ENCODE measurements at regions not wholly inside any gene's neighbourhood (a gene's known extent, or its start where the extent isn't known, plus 50 kb on each side); places are given as distances from the start of the nearest gene placed in this dataset.

- TF ChIP-seq CTCF (IDR thresholded peaks at IDR 0.05) (no peak), POLR2A (IDR thresholded peaks at IDR 0.05) (no peak)
Measured at GRCh38 chr2:221195829-221196228, 376.3 kb downstream of the EPHA4 start.
